HepG2 (cell line): ENCODE measurements at regions not wholly inside any gene's neighbourhood (a gene's known extent, or its start where the extent isn't known, plus 50 kb on each side); places are given as distances from the start of the nearest gene placed in this dataset.

ENCODE experiments used
- ATAC-seq: fragments of 200-7000 bp; cut with Tn5 transposase; 3 replicates; pipeline ENCODE4 v1.9.1; 2020; ENCODE audit warnings: mild to moderate bottlenecking, moderate library complexity
- BruUV-seq: library from RNA; stranded (reverse); fragments of 400-500 nt; replicated peaks from 2 replicates; lab custom pipeline; 2021; lab: Mats Ljungman, UMichigan
- CTCF ChIA-PET: fragments of 300-600 bp; formaldehyde crosslinking; extraction: SDS; loops from one replicate; lab custom pipeline; 2021; ENCODE audit warnings: low total read pairs, inconsistent platforms, low intra/inter-chr PET ratio; lab: Yijun Ruan, JAX
- POLR2A ChIA-PET: fragments of 350-600 bp; sonication (Branson Sonifier 250); formaldehyde crosslinking; loops from one replicate; lab custom pipeline; 2020; ENCODE audit warnings: antibody characterized with exemption, inconsistent platforms; lab: Yijun Ruan, JAX
- DNase-seq: peaks from one replicate; pipeline ENCODE4 v3.0.0-alpha.2; 2015; ENCODE audit warnings: low spot score
- FAIRE-seq: peaks from 3 replicates; lab custom pipeline; 2011; peaks lifted over from hg19 to GRCh38; lab: Jason Lieb, UNC
- H2AFZ ChIP-seq: one replicate; pipeline ENCODE4 v1.6.1; 2011; ENCODE audit warnings: low read length, inconsistent platforms
- H3K27ac ChIP-seq: fragments of 300-600 bp; 3 replicates; pipeline ENCODE4 v1.8.0; 2011; ENCODE audit warnings: mixed run types, mild to moderate bottlenecking, mixed read lengths, low read length, inconsistent platforms; ENCODE audit not compliant: insufficient read depth; ENCODE audit errors: extremely low read length
- H3K27me3 ChIP-seq, 2 experiments: fragments of 200-600 bp in 1 of 2; 2 replicates in 1 of 2; 3 replicates in 1 of 2; pipeline versions ENCODE4 v1.6.0 to v1.8.0; 2011; ENCODE audit warnings: low read length in 2 of 2, mild to moderate bottlenecking in 2 of 2, moderate library complexity in 2 of 2, inconsistent platforms in 1 of 2; ENCODE audit not compliant: insufficient read depth in 2 of 2, control insufficient read depth in 1 of 2
- H3K36me3 ChIP-seq, 2 experiments: fragments of 200-600 bp in 1 of 2; replicated peaks in 1 of 2; 2 replicates in 1 of 2; 3 replicates in 1 of 2; pipeline versions ENCODE4 v1.5.1 to v1.8.0; 2011; ENCODE audit warnings: low read length in 2 of 2, inconsistent platforms in 1 of 2; ENCODE audit not compliant: insufficient read depth in 2 of 2, control insufficient read depth in 1 of 2
- H3K4me1 ChIP-seq: 2 replicates; pipeline ENCODE4 v1.5.1; 2012; ENCODE audit warnings: low read length, inconsistent platforms; ENCODE audit not compliant: insufficient read depth
- H3K4me2 ChIP-seq: 2 replicates; pipeline ENCODE4 v1.6.0; 2011; ENCODE audit warnings: low read depth, low read length, inconsistent platforms
- H3K4me3 ChIP-seq, 3 experiments: fragments of 200-600 bp in 1 of 3; sonication (generic), shearing (Covaris generic) in 1 of 3; replicated peaks in 1 of 3; 2 replicates each; pipeline ENCODE4 v1.5.1; 2011 to 2016; ENCODE audit warnings: low read length in 3 of 3, inconsistent platforms in 2 of 3, low read depth in 2 of 3, mild to moderate bottlenecking in 2 of 3, control low read depth in 1 of 3, mixed read lengths in 1 of 3; ENCODE audit not compliant: insufficient read depth in 1 of 3
- H3K79me2 ChIP-seq: one replicate; pipeline ENCODE4 v1.6.1; 2011; ENCODE audit warnings: low read length, inconsistent platforms; ENCODE audit not compliant: insufficient read depth
- H3K9ac ChIP-seq: 2 replicates; pipeline ENCODE4 v1.6.0; 2011; ENCODE audit warnings: mild to moderate bottlenecking, low read depth, low read length, inconsistent platforms; ENCODE audit not compliant: insufficient read depth
- H3K9me3 ChIP-seq: 2 replicates; pipeline ENCODE4 v1.5.1; 2012; ENCODE audit warnings: mild to moderate bottlenecking, low read length
- H4K20me1 ChIP-seq: 2 replicates; pipeline ENCODE4 v1.6.0; 2011; ENCODE audit warnings: inconsistent platforms, mild to moderate bottlenecking, low read length, moderate library complexity; ENCODE audit not compliant: insufficient read depth
- EP300 ChIP-seq, 3 experiments: sonication (generic) in 1 of 3; formaldehyde crosslinking in 1 of 3; IDR thresholded peaks; 2 replicates each; pipeline versions ENCODE4 v1.5.1 to v1.6.1; 2011 to 2020; ENCODE audit warnings: low read depth in 2 of 3, low read length in 2 of 3, borderline replicate concordance in 1 of 3, improper control_type of control experiment in 1 of 3, mild to moderate bottlenecking in 1 of 3, missing genetic modification reagents in 1 of 3, moderate library complexity in 1 of 3
- KLF12 ChIP-seq: sonication (generic); formaldehyde crosslinking; IDR thresholded peaks from 2 replicates; pipeline ENCODE4 v1.4.0; 2020; ENCODE audit warnings: missing genetic modification reagents, borderline replicate concordance
- KMT2A ChIP-seq: sonication (generic); formaldehyde crosslinking; IDR thresholded peaks from 2 replicates; pipeline ENCODE4 v1.4.0; 2020; ENCODE audit warnings: missing genetic modification reagents
- MAZ ChIP-seq, 2 experiments: sonication (generic) in 1 of 2; formaldehyde crosslinking in 1 of 2; IDR thresholded peaks; 2 replicates each; pipeline versions ENCODE4 v1.5.0 to v1.6.1; 2012 to 2020; ENCODE audit warnings: low read depth in 2 of 2, mild to moderate bottlenecking in 2 of 2, borderline replicate concordance in 1 of 2, improper control_type of control experiment in 1 of 2, low read length in 1 of 2, missing genetic modification reagents in 1 of 2, moderate library complexity in 1 of 2
- MIER2 ChIP-seq: IDR thresholded peaks from 2 replicates; pipeline ENCODE4 v1.6.1; 2016; ENCODE audit warnings: missing biosample characterization, missing genetic modification reagents
- MIXL1 ChIP-seq: IDR thresholded peaks from 2 replicates; pipeline ENCODE4 v1.6.1; 2016
- NPAS2 ChIP-seq: sonication (generic); formaldehyde crosslinking; IDR thresholded peaks from 2 replicates; pipeline ENCODE4 v1.8.0; 2022; ENCODE audit warnings: mild to moderate bottlenecking, missing genetic modification reagents, borderline replicate concordance
- PHF21A ChIP-seq: sonication (generic); formaldehyde crosslinking; IDR thresholded peaks from 2 replicates; pipeline ENCODE4 v1.5.0; 2020; ENCODE audit warnings: mild to moderate bottlenecking, missing genetic modification reagents
- RORA ChIP-seq: sonication (generic); formaldehyde crosslinking; IDR thresholded peaks from 2 replicates; pipeline ENCODE4 v1.5.0; 2020; ENCODE audit warnings: mild to moderate bottlenecking, missing genetic modification reagents, moderate library complexity
- SALL2 ChIP-seq: sonication (generic); formaldehyde crosslinking; IDR thresholded peaks from 2 replicates; pipeline ENCODE4 v1.8.1; 2023; ENCODE audit warnings: mild to moderate bottlenecking, missing genetic modification reagents, inconsistent platforms
- TRIM22 ChIP-seq: fragments of 450-650 bp; IDR thresholded peaks from 2 replicates; pipeline ENCODE4 v1.6.1; 2017
- ZFP82 ChIP-seq: sonication (generic); formaldehyde crosslinking; IDR thresholded peaks from 2 replicates; pipeline ENCODE4 v1.5.1; 2020; ENCODE audit warnings: mild to moderate bottlenecking, missing genetic modification reagents, borderline replicate concordance
- ZKSCAN1 ChIP-seq: fragments of 150-350 bp; IDR thresholded peaks from 2 replicates; pipeline ENCODE4 v1.6.1; 2014; ENCODE audit warnings: low read length
- ZNF17 ChIP-seq: sonication (generic); formaldehyde crosslinking; IDR thresholded peaks from 2 replicates; pipeline ENCODE4 v1.5.0; 2020; ENCODE audit warnings: mild to moderate bottlenecking, missing genetic modification reagents
- ZNF546 ChIP-seq: sonication (generic); formaldehyde crosslinking; conservative IDR thresholded peaks from 2 replicates; pipeline ENCODE4 v1.8.1; 2023; ENCODE audit warnings: mild to moderate bottlenecking, missing genetic modification reagents
- ZNF547 ChIP-seq: sonication (generic); formaldehyde crosslinking; IDR thresholded peaks from 2 replicates; pipeline ENCODE4 v1.5.1; 2020; ENCODE audit warnings: mild to moderate bottlenecking, missing genetic modification reagents
- ZNF562 ChIP-seq: sonication (generic); formaldehyde crosslinking; IDR thresholded peaks from 2 replicates; pipeline ENCODE4 v1.8.0; 2022; ENCODE audit warnings: missing genetic modification reagents, borderline replicate concordance
- WGBS: methylation state at CpG from one replicate; pipeline ENCODE4 v1.1.6; 2017; ENCODE audit warnings: low lambda C conversion rate; 5-methylcytosine and 5-hydroxymethylcytosine counted together
- in situ Hi-C: cut with HindIII; loops from 2 replicates; pipeline ENCODE4 v1.10.0; 2017; ENCODE audit warnings: low pct_unique_long_range_greater_than_20kb; ENCODE audit not compliant: extremely low pct_ligation_motif_present
- intact Hi-C: fragments of 100-400 bp; cut with micrococcal nuclease; formaldehyde crosslinking; loops from one replicate; pipeline ENCODE4 v1.10.0; 2022; ENCODE audit not compliant: unreplicated experiment

GRCh38 chr10:106479636-106480035, 684.9 kb downstream of the SORCS1 start:
- TF ChIP-seq ZNF546 (CRISPR knock-in tag) = no peak
- no peak for TF ChIP-seq KLF12
- TF ChIP-seq ZNF547 (CRISPR knock-in tag) = no peak
- no peak for TF ChIP-seq MIER2
- no peak for TF ChIP-seq ZNF17 (CRISPR knock-in tag)
- TF ChIP-seq ZFP82 (CRISPR knock-in tag) = no peak
- no peak for TF ChIP-seq ZKSCAN1
- no peak for TF ChIP-seq NPAS2 (CRISPR knock-in tag)
- TF ChIP-seq PHF21A (CRISPR knock-in tag) = no peak
- TF ChIP-seq MAZ (IDR thresholded peaks at IDR 0.05; ENCODE audit: borderline replicate concordance, low read depth, low read length) = no peak
- TF ChIP-seq MAZ (CRISPR knock-in tag; IDR thresholded peaks at IDR 0.05; ENCODE audit: low read depth) = no peak
- no peak for TF ChIP-seq MIXL1 (CRISPR knock-in tag)
- no peak for TF ChIP-seq RORA
- TF ChIP-seq SALL2 = no peak
- no peak for TF ChIP-seq TRIM22
- no peak for TF ChIP-seq KMT2A (CRISPR knock-in tag)
- TF ChIP-seq ZNF562 = no peak
- TF ChIP-seq EP300 (IDR thresholded peaks at IDR 0.05; ENCODE audit: low read depth in 2 of 2, low read length in 2 of 2) = no peak
- TF ChIP-seq EP300 (CRISPR knock-in tag; IDR thresholded peaks at IDR 0.05; ENCODE audit: borderline replicate concordance) = no peak

More at GRCh38 chr10:106479636-106480035, 684.9 kb downstream of the SORCS1 start:
- no peak overlapping the region for H3K4me2 ChIP-seq
- no peaks in the 10 kb centered on the region for H3K36me3 ChIP-seq
- 11% methylated on average over 4 of the region's 4 CpGs for WGBS
- intact Hi-C loops (no loop called here), in situ Hi-C loops (no loop called here)
- no peak overlapping the region for H3K9ac ChIP-seq
- no peak for FAIRE-seq
- no peaks in the 10 kb centered on the region for H3K4me1 ChIP-seq
- no peak overlapping the region for H3K27ac ChIP-seq
- H3K4me3 ChIP-seq = no peak overlapping the region
- POLR2A ChIA-PET = no interaction called here
- H4K20me1 ChIP-seq = no peaks in the 10 kb centered on the region
- BruUV-seq = no TSS peak
- no peaks in the 10 kb centered on the region; a peak in 1 of 5 replicates for H3K27me3 ChIP-seq
- CTCF ChIA-PET = no interaction called here
- H2AFZ ChIP-seq = no peak overlapping the region
- ATAC-seq = no peak
- no peak for DNase-seq
- peaks cover 62% of the 10 kb centered on the region for H3K9me3 ChIP-seq
- H3K79me2 ChIP-seq = no peaks in the 10 kb centered on the region
